GM21528 (cell line): ENCODE measurements at regions not wholly inside any gene's neighbourhood (a gene's known extent, or its start where the extent isn't known, plus 50 kb on each side); places are given as distances from the start of the nearest gene placed in this dataset.

Source experiments
- ATAC-seq: cut with Tn5 transposase; IDR thresholded peaks from one replicate; pipeline ENCODE4 v1.9.1; 2021; ENCODE audit warnings: mild to moderate bottlenecking, moderate library complexity; ENCODE audit not compliant: unreplicated experiment, low FRiP score

DNA sequence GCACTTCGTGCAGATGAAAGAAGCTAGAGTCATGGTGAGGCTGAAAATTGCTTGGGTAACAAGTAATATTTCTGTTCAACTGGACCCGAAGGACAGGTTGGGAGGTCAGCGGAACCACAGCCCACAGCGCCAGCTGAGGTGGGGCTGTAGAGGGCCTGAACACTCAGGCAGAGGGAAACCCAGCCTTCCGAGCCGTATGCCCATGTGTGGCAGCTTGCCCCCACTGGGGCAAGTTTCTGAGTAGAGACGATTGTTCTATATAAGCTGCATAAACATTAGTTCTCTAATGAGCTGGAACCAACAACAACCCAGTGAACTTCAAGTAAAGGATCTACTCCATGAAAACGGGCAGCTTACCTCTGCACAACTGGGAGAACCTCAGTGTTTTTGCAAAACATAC lies 58.4 kb upstream of the TNS3 start:
- no peak for ATAC-seq

DNA sequence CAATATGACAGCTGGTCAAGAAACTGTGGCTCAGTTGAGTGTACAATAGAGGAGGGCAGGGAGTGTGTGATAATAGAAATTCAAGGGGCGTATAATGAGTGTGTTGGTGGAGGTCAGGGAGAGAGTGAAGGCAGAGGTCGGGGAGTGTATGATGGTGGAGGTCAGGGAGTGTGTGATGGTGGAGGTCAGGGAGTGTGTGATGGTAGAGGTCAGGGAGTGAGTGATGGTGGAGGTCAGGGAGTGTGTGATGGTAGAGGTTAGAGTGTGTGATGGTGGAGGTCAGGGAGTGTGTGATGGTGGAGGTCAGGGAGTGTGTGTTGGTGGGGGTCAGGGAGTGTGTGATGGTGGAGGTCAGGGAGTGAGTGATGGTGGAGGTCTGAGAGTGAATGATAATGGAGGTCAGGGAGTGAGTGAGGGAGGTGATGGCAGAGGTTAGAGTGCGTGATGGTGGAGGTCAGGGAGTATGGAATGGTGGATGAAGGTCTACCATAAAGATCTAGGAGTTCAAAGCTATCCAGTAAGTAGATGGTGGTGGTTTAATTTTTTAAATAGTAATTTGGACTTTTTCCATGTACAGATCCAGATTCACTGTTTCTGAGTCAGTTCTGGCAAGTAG lies 57.7 kb upstream of the TNS3 start:
- ATAC-seq, result no peak

GRCh38 chr7:47638679-47639315 lies 56.9 kb upstream of the TNS3 start:
- no peak for ATAC-seq

DNA sequence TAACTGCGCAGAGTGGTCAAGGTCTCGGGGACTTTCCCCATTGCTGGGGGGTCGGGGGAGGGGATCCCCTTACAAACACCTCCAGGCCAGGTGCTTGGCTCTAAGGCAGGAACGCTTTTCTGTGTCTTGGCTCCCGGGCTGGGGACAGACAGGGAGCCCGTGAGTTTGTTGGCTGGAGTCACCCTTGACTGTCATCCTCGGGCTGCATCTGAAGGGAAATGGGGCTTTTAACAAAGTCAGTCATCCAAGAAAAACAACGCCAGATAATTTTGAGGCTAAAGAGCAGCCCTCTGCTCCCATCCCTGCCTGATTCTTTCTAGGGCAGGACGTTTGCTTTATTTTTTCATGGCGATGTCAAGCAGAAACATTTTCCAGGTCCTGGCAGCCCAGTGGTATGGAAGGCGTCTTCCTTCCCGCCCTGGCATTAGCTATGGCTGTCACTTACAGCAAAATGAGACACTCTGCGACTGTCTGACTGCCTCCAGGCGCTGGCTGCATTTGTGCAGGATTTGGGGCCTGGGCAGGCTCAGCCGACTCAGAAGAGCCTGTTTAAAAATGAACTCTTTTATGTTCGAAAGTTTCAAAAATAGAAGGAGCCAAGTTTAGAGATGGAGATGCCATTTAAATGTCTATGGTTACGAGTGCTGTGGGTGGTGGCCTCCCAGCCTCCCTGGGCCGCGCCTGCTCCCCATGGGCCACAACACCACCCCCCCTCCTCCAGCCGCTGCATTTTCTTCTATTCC lies 54.7 kb upstream of the TNS3 start:
- no peak for ATAC-seq

- ATAC-seq, result no peak
Measured at GRCh38 chr7:47636081-47636432, 54.1 kb upstream of the TNS3 start.

DNA sequence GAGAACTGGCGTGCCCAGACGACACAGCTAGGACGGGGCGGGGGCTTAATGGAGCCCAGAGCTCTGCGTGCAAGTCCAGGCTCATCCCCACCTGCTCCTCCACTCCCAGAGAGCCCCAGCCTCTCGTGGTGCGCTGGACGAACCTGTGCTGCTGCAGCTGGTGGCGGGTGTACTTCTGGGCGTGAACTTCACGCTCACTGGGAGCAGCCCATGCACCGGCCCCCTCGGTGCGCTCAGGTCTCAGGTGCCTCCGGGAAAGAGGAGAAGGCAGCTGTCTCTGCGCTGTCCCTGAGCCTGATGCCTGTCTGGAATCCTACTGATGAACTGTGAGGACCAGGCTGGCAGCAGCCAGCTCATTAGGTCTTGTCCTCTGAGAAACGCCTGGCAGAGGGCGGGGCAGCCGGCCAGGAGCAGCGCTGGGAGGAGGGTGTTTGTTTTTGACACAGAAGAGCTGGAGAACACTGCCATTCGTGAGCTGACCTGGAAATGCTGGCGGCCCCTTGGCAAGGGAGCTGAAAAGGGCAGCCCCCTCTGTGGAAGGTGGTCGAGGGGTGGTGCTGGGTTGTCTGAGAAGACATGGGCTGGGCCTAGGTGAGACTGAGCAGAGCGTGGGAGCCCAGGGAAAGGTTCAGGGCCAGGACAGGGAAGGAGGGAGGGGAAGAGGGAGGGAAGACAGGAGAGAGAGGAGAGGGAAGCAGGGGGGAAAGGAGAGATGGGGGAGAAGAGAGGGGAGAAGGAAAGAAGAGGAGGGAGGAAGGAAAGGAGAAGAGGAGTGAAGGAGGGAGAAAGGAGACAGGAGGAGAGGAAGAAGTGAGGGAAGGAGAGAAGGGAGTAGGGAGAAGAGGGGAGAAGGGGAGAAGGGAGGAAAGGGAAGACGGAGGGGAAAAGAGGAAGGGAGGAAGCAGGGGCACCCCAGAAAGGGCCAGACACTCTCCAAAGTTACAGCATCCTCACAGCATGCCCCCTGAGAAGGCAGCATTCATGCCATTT lies 53.5 kb upstream of the TNS3 start:
- no peak for ATAC-seq

DNA sequence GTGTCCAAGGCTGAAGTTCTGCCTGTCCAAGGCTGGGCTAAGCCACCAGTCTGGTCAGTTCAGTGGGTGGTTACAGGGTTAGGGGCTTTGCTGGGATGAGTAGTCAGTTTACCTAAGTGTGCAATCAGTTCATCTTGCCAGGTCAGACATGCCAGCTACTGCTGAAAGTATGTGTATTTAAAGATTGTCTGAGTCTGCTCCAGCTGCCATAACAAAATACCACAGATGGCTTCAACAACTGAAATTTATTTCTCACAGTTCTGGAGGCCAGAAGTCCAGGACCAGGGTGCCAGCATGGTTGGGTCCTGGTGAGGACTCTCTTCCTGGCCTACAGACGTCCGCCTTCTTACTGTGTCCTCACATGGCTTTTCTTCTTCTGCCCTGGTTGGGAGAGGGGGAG lies 52.4 kb upstream of the TNS3 start:
- no peak for ATAC-seq

DNA sequence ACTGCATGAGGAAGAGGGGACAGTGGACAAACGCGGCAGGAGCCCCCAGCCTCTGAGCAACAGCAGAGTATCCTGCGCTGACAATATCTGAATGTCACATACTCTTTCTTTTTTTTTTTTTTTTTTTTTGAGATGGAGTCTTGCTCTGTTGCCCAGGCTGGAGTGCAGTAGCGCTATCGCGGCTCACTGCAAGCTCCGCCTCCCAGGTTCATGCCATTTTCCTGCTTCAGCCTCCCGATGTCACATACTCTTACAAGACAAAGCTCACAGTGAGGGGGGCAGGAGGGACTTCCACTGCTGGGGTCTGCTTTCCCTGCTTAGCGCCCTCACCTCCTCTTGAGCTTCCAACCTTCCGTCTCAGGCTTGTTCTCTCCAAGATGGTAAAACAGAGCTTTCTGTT lies 51.2 kb upstream of the TNS3 start:
- no peak for ATAC-seq
